ENCODE measurements at regions not wholly inside any gene's neighbourhood (a gene's known extent, or its start where the extent isn't known, plus 50 kb on each side); places are given as distances from the start of the nearest gene placed in this dataset.

- TF ChIP-seq JUNB (IDR thresholded peaks at IDR 0.05; ENCODE audit: unreplicated experiment) (no peak), NANOG (IDR thresholded peaks at IDR 0.05; ENCODE audit: borderline replicate concordance) (no peak), CREB1 (CRISPR knock-in tag; IDR thresholded peaks at IDR 0.05; ENCODE audit: low read depth) (no peak), STAT1 (IDR thresholded peaks at IDR 0.05; ENCODE audit: unreplicated experiment) (no peak), EZH2phosphoT487 (IDR thresholded peaks at IDR 0.05; ENCODE audit: unreplicated experiment) (no peak), POLR2AphosphoS5 (IDR thresholded peaks at IDR 0.05; ENCODE audit: low read depth) (no peak), EZH2 (IDR thresholded peaks at IDR 0.05; ENCODE audit: low read depth, unreplicated experiment) (no peak)
Observed at GRCh38 chr13:105266615-105267014, 1268.8 kb downstream of the EFNB2 start (continued).

GRCh38 chr13:105262579-105262978 is 1272.9 kb downstream of the EFNB2 start:
- Mint-ChIP-seq H3K4me3 (no peak overlapping the region), H3K4me1 (0 out of 3 replicates have a peak, but pooled peaks cover 3% of the 10 kb centered on the region), H3K9me3 (no peaks in the 10 kb centered on the region), H3K36me3 (ENCODE audit: low read depth) (no peaks in the 10 kb centered on the region), H3K27me3 (ENCODE audit: insufficient read depth, low read depth, poor library complexity) (no peaks in the 10 kb centered on the region), H3K27ac (no peak overlapping the region)
- TF ChIP-seq ZNF462 (CRISPR knock-in tag; IDR thresholded peaks at IDR 0.05) (no peak), POLR2AphosphoS5 (IDR thresholded peaks at IDR 0.05; ENCODE audit: low read depth) (no peak), ZNF114 (CRISPR knock-in tag; IDR thresholded peaks at IDR 0.05) (no peak), REST (IDR thresholded peaks at IDR 0.05; ENCODE audit: unreplicated experiment) (no peak), ETS1 (IDR thresholded peaks at IDR 0.05) (no peak), CTCF (conservative IDR thresholded peaks at IDR 0.05; ENCODE audit: low read depth in 2 of 2) (no peak), ZNF331 (CRISPR knock-in tag; IDR thresholded peaks at IDR 0.05; ENCODE audit: low read depth) (no peak), STAT1 (IDR thresholded peaks at IDR 0.05; ENCODE audit: unreplicated experiment) (no peak), JUNB (IDR thresholded peaks at IDR 0.05; ENCODE audit: unreplicated experiment) (no peak), EZH2 (IDR thresholded peaks at IDR 0.05; ENCODE audit: low read depth, unreplicated experiment) (no peak), CREB1 (CRISPR knock-in tag; IDR thresholded peaks at IDR 0.05; ENCODE audit: low read depth) (no peak), NANOG (IDR thresholded peaks at IDR 0.05; ENCODE audit: borderline replicate concordance) (no peak), EZH2phosphoT487 (IDR thresholded peaks at IDR 0.05; ENCODE audit: unreplicated experiment) (no peak)
- ATAC-seq: no peak
- Histone ChIP-seq H3K9me2 (ENCODE audit: insufficient read depth) (0 out of 2 replicates have a peak, but pooled peaks cover 5% of the 10 kb centered on the region), H3K4me2 (no peak overlapping the region), H3K36me3 (ENCODE audit: insufficient read depth) (no peaks in the 10 kb centered on the region), H4K20me1 (replicated peaks; ENCODE audit: insufficient read depth) (no peaks in the 10 kb centered on the region), H3K4me3 (no peak overlapping the region), H3K27me3 (ENCODE audit: insufficient read depth) (no peaks in the 10 kb centered on the region), H3K79me2 (replicated peaks; ENCODE audit: insufficient read depth) (no peaks in the 10 kb centered on the region), H3K4me1 (ENCODE audit: insufficient read depth) (no peaks in the 10 kb centered on the region), H3F3A (replicated peaks; ENCODE audit: low read depth) (no peaks in the 10 kb centered on the region), H3K27ac (ENCODE audit: low read depth) (no peak overlapping the region), H2AFZ (no peak overlapping the region)
- DNase-seq (ENCODE audit: low spot score): no peak

Data from GM23338 (cell line).